ENCODE measurements at regions not wholly inside any gene's neighbourhood (a gene's known extent, or its start where the extent isn't known, plus 50 kb on each side); places are given as distances from the start of the nearest gene placed in this dataset.

GRCh38 chr4:114386637-114387233 lies 211.9 kb upstream of the UGT8 start:
- H3K4me1 ChIP-seq = no peaks in the 10 kb centered on the region
- no peak for DNase-seq
- no peaks in the 10 kb centered on the region for H3K9me3 ChIP-seq (replicated peaks)
- no peaks in the 10 kb centered on the region for H3K36me3 ChIP-seq
- H3K4me3 ChIP-seq = no peak overlapping the region
- H3K27ac ChIP-seq (replicated peaks) = no peak overlapping the region
- intact Hi-C loops (cut with micrococcal nuclease) = loop anchor here (10.0 kb wide), 2 partner anchors 268 to 308 kb away; no protein-coding TSS in a partner anchor
- peaks cover 4% of the 10 kb centered on the region for H3K27me3 ChIP-seq (ENCODE audit: low read depth)
- peak; percentile 70 for TF ChIP-seq CTCF (IDR thresholded peaks at IDR 0.05; ENCODE audit: borderline replicate concordance)

DNA sequence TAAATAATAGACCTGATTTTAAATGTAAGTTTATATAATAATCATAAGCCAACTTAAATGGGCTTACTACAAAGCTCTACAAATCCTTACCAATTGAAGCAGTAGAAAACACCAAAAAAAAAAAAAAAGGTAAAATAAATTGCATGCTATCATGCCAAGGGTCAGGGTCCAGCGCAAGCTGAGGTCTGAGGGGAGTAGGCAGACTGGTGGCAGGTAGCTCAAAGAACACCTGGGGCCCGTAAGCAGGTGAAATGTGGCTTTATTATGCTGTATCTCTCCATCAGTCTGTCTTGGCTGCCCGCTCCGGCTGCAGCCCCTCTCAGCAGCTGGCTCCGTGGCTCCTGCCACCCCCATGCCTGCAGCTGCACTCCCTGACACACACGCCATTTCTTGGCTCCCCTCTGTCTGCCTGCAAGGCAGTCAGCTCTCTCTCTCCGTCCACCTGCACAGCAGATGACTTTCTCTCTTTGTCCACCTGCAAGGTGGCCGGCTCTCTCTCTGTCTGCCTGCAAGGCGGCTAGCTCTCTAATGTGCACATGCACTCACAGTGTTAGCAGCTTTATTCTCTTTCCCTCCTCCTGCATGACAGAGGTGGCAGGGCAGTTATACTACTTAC lies 209.4 kb upstream of the UGT8 start:
- no peaks in the 10 kb centered on the region for H3K36me3 ChIP-seq
- no peak for DNase-seq

GRCh38 chr4:114393295-114394038 lies 205.1 kb upstream of the UGT8 start:
- Histone ChIP-seq H3K27ac (replicated peaks) (no peak overlapping the region), H3K4me3 (no peak overlapping the region), H3K4me1 (no peaks in the 10 kb centered on the region), H3K9me3 (replicated peaks) (no peaks in the 10 kb centered on the region), H3K27me3 (ENCODE audit: low read depth) (peaks cover 4% of the 10 kb centered on the region), H3K36me3 (no peaks in the 10 kb centered on the region)
- intact Hi-C loops (cut with micrococcal nuclease) = no loop called here
- no peak for TF ChIP-seq CTCF (IDR thresholded peaks at IDR 0.05; ENCODE audit: borderline replicate concordance)
- no peak for DNase-seq

More for the DNA sequence above, 209.4 kb upstream of the UGT8 start:
- intact Hi-C loops (cut with micrococcal nuclease) = loop anchor here (10.0 kb wide), 2 partner anchors 266 to 306 kb away; no protein-coding TSS in a partner anchor
- Histone ChIP-seq H3K4me3 (no peak overlapping the region), H3K4me1 (no peaks in the 10 kb centered on the region), H3K27ac (replicated peaks) (no peak overlapping the region), H3K27me3 (ENCODE audit: low read depth) (peaks cover 4% of the 10 kb centered on the region), H3K9me3 (replicated peaks) (no peaks in the 10 kb centered on the region)
- no peak for TF ChIP-seq CTCF (IDR thresholded peaks at IDR 0.05; ENCODE audit: borderline replicate concordance)

DNA sequence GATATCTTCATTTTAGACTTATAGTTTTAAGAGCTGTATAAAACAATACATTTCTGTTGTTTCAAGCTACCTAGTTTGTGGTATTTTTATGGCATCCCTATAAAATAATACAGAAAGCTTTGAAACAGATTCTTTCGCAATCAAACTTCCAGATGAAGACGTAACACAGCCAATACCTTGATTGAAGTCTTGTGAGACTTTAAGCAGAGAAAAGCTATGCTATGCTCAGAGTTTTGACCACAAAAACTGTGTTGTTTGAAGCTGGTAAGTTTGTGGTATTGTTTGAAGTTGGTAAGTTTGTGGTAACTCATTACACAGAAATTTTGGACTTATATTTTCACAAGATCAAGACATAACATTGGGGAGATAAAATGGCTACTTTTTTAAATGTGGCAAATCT lies 201.8 kb upstream of the UGT8 start:
- Histone ChIP-seq H3K36me3 (no peaks in the 10 kb centered on the region), H3K9me3 (replicated peaks) (no peaks in the 10 kb centered on the region), H3K27ac (replicated peaks) (no peak overlapping the region), H3K4me1 (no peaks in the 10 kb centered on the region), H3K27me3 (ENCODE audit: low read depth) (peaks cover 10% of the 10 kb centered on the region), H3K4me3 (no peak overlapping the region)
- intact Hi-C loops (cut with micrococcal nuclease) = no loop called here
- DNase-seq = no peak
- TF ChIP-seq CTCF (IDR thresholded peaks at IDR 0.05; ENCODE audit: borderline replicate concordance) = no peak

- TF ChIP-seq CTCF (IDR thresholded peaks at IDR 0.05; ENCODE audit: borderline replicate concordance) = no peak
- no peaks in the 10 kb centered on the region for H3K9me3 ChIP-seq (replicated peaks)
- no peak overlapping the region for H3K4me3 ChIP-seq
- H3K36me3 ChIP-seq = no peaks in the 10 kb centered on the region
- no peak overlapping the region for H3K27ac ChIP-seq (replicated peaks)
- intact Hi-C loops (cut with micrococcal nuclease) = no loop called here
- no peaks in the 10 kb centered on the region for H3K4me1 ChIP-seq
- DNase-seq = no peak
- peaks cover 10% of the 10 kb centered on the region for H3K27me3 ChIP-seq (ENCODE audit: low read depth)
Observed at GRCh38 chr4:114398410-114398809, 200.2 kb upstream of the UGT8 start.
